ENCODE measurements at regions not wholly inside any gene's neighbourhood (a gene's known extent, or its start where the extent isn't known, plus 50 kb on each side); places are given as distances from the start of the nearest gene placed in this dataset.

- Histone ChIP-seq H3K79me2 (ENCODE audit: control insufficient read depth, insufficient read depth, low read length) (no peaks in the 10 kb centered on the region), H3K27me3 (ENCODE audit: control insufficient read depth, extremely low read depth, insufficient read depth, low read length) (no peaks in the 10 kb centered on the region), H3K4me3 (ENCODE audit: control insufficient read depth in 2 of 3, extremely low read depth in 1 of 3, insufficient read depth in 2 of 3, low read depth in 1 of 3, low read length in 3 of 3) (no peak overlapping the region), H4K20me1 (ENCODE audit: control insufficient read depth, extremely low read depth, insufficient read depth, low read length) (no peaks in the 10 kb centered on the region), H3K4me1 (ENCODE audit: control insufficient read depth, extremely low read depth, insufficient read depth, low read length) (no peaks in the 10 kb centered on the region), H3K9ac (ENCODE audit: control insufficient read depth, extremely low read depth, insufficient read depth, low read length) (no peak overlapping the region), H3K36me3 (ENCODE audit: control insufficient read depth in 2 of 2, extremely low read depth in 1 of 2, insufficient read depth in 2 of 2, low read length in 2 of 2) (no peaks in the 10 kb centered on the region), H3K4me2 (ENCODE audit: control insufficient read depth, extremely low read depth, insufficient read depth, low read depth, low read length) (no peak overlapping the region), H3K9me1 (ENCODE audit: control insufficient read depth, extremely low read depth, insufficient read depth, low read length) (no peaks in the 10 kb centered on the region), H2AFZ (ENCODE audit: control insufficient read depth, low read length) (no peak overlapping the region), H3K27ac (ENCODE audit: control insufficient read depth, insufficient read depth, low read length) (no peak overlapping the region), H3K9me3 (ENCODE audit: control insufficient read depth, low read depth, low read length) (no peaks in the 10 kb centered on the region)
- no peak for TF ChIP-seq EZH2 (IDR thresholded peaks at IDR 0.05; ENCODE audit: low read length)
- TF ChIP-seq, protein P1, sequence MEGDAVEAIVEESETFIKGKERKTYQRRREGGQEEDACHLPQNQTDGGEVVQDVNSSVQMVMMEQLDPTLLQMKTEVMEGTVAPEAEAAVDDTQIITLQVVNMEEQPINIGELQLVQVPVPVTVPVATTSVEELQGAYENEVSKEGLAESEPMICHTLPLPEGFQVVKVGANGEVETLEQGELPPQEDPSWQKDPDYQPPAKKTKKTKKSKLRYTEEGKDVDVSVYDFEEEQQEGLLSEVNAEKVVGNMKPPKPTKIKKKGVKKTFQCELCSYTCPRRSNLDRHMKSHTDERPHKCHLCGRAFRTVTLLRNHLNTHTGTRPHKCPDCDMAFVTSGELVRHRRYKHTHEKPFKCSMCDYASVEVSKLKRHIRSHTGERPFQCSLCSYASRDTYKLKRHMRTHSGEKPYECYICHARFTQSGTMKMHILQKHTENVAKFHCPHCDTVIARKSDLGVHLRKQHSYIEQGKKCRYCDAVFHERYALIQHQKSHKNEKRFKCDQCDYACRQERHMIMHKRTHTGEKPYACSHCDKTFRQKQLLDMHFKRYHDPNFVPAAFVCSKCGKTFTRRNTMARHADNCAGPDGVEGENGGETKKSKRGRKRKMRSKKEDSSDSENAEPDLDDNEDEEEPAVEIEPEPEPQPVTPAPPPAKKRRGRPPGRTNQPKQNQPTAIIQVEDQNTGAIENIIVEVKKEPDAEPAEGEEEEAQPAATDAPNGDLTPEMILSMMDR (optimal IDR thresholded peaks at IDR 0.05 in 1 of 3, IDR thresholded peaks at IDR 0.05 in 1 of 3, conservative IDR thresholded peaks at IDR 0.05 in 1 of 3; ENCODE audit: extremely low read depth in 1 of 3, insufficient read depth in 2 of 3, low read length in 3 of 3), result no peak
- FAIRE-seq, result no peak
- dilution Hi-C loops (cut with MboI; ENCODE audit: extremely low pct_ligation_motif_present, low sequenced_read_pairs), result no loop called here
- DNase-seq (ENCODE audit: low read depth, low spot score), result no peak
Observed at GRCh38 chr4:92136434-92136833, 167.3 kb upstream of the GRID2 start.

DNA sequence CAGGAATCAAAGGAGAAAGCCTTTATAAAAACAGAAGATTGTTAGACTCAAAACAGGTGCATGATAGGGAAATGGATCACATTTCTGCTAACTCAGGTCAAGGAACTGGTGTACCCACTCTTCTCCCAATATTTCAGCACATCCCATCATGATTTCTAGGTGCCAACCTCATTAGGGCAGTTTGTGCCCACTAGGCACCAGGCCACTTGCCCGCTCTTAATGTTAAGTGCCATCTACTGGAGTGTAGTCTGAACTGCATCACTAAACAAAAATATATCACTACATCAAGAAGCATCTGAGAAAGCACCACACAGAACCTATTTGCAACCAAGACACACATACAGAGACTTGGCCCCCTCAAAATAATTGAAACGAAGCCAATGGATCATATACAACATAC is 140.4 kb upstream of the GRID2 start:
- no peaks in the 10 kb centered on the region for H3K9me1 ChIP-seq (ENCODE audit: control insufficient read depth, extremely low read depth, insufficient read depth, low read length)
- no peaks in the 10 kb centered on the region for H3K36me3 ChIP-seq (ENCODE audit: control insufficient read depth in 2 of 2, extremely low read depth in 1 of 2, insufficient read depth in 2 of 2, low read length in 2 of 2)
- dilution Hi-C loops (cut with MboI; ENCODE audit: extremely low pct_ligation_motif_present, low sequenced_read_pairs), result no loop called here
- no peak overlapping the region for H3K4me2 ChIP-seq (ENCODE audit: control insufficient read depth, extremely low read depth, insufficient read depth, low read depth, low read length)
- no peak for FAIRE-seq
- no peaks in the 10 kb centered on the region for H3K9me3 ChIP-seq (ENCODE audit: control insufficient read depth, low read depth, low read length)
- no peak overlapping the region for H3K9ac ChIP-seq (ENCODE audit: control insufficient read depth, extremely low read depth, insufficient read depth, low read length)
- TF ChIP-seq, protein P1 (optimal IDR thresholded peaks at IDR 0.05 in 1 of 3, IDR thresholded peaks at IDR 0.05 in 1 of 3, conservative IDR thresholded peaks at IDR 0.05 in 1 of 3; ENCODE audit: extremely low read depth in 1 of 3, insufficient read depth in 2 of 3, low read length in 3 of 3), result peak; percentile 35 to 49 (median 49)
- TF ChIP-seq EZH2 (IDR thresholded peaks at IDR 0.05; ENCODE audit: low read length), result no peak
- no peak overlapping the region for H3K4me3 ChIP-seq (ENCODE audit: control insufficient read depth in 2 of 3, extremely low read depth in 1 of 3, insufficient read depth in 2 of 3, low read depth in 1 of 3, low read length in 3 of 3)
- H3K27ac ChIP-seq (ENCODE audit: control insufficient read depth, insufficient read depth, low read length), result no peak overlapping the region
- H3K4me1 ChIP-seq (ENCODE audit: control insufficient read depth, extremely low read depth, insufficient read depth, low read length), result no peaks in the 10 kb centered on the region
- no peak for DNase-seq (ENCODE audit: low read depth, low spot score)
- H3K27me3 ChIP-seq (ENCODE audit: control insufficient read depth, extremely low read depth, insufficient read depth, low read length), result no peaks in the 10 kb centered on the region
- no peaks in the 10 kb centered on the region for H4K20me1 ChIP-seq (ENCODE audit: control insufficient read depth, extremely low read depth, insufficient read depth, low read length)
- H3K79me2 ChIP-seq (ENCODE audit: control insufficient read depth, insufficient read depth, low read length), result no peaks in the 10 kb centered on the region
- H2AFZ ChIP-seq (ENCODE audit: control insufficient read depth, low read length), result no peak overlapping the region
